ENCODE measurements at regions not wholly inside any gene's neighbourhood (a gene's known extent, or its start where the extent isn't known, plus 50 kb on each side); places are given as distances from the start of the nearest gene placed in this dataset.

DNA sequence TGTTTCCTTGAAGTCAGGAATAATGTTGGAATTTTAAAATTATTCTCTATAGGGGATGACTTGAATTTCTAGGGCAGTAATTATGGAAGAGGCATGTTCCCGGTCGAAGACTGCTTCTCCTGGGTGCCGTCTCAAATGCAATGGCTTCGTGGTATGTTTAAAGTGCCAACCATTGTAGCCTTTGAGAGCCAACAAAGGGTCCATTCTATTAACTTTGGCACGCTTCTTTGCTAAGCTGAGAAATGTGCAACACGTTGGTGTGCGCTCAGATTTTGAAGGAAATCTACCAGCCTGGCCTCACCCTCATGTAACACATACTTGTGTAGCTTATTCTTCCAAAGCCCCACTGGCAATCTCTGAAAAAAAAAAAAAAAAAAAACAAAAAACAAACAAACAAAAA, 221.2 kb upstream of the ANKH start:
- no peak for TF ChIP-seq USF2 (IDR thresholded peaks at IDR 0.05; ENCODE audit: low read depth, low read length)
- TF ChIP-seq, protein P1, sequence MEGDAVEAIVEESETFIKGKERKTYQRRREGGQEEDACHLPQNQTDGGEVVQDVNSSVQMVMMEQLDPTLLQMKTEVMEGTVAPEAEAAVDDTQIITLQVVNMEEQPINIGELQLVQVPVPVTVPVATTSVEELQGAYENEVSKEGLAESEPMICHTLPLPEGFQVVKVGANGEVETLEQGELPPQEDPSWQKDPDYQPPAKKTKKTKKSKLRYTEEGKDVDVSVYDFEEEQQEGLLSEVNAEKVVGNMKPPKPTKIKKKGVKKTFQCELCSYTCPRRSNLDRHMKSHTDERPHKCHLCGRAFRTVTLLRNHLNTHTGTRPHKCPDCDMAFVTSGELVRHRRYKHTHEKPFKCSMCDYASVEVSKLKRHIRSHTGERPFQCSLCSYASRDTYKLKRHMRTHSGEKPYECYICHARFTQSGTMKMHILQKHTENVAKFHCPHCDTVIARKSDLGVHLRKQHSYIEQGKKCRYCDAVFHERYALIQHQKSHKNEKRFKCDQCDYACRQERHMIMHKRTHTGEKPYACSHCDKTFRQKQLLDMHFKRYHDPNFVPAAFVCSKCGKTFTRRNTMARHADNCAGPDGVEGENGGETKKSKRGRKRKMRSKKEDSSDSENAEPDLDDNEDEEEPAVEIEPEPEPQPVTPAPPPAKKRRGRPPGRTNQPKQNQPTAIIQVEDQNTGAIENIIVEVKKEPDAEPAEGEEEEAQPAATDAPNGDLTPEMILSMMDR (conservative IDR thresholded peaks at IDR 0.05; ENCODE audit: low read depth, low read length), result no peak
- no peak for TF ChIP-seq POLR2A (IDR thresholded peaks at IDR 0.05; ENCODE audit: low read depth, low read length)
- no peak for TF ChIP-seq SMC3 (IDR thresholded peaks at IDR 0.05; ENCODE audit: low read depth, low read length)
- no peak for TF ChIP-seq MXI1 (IDR thresholded peaks at IDR 0.05; ENCODE audit: borderline replicate concordance, low read depth, low read length)

All from IMR-90 (cell line).